Ovary (tissue), 7 donors: ENCODE measurements at regions not wholly inside any gene's neighbourhood (a gene's known extent, or its start where the extent isn't known, plus 50 kb on each side); places are given as distances from the start of the nearest gene placed in this dataset.

Experiments used
- DNase-seq, 5 donors: peaks; one replicate each; pipeline ENCODE4 v3.0.0-alpha.2; 2019 to 2020
- H3K27ac ChIP-seq, 2 donors: fragments of 200-600 bp; one replicate each; pipeline versions ENCODE4 v1.5.1 to v1.8.0; 2019 to 2022
- H3K27me3 ChIP-seq: fragments of 200-600 bp; one replicate; pipeline ENCODE4 v1.8.0; 2022
- H3K36me3 ChIP-seq: fragments of 200-600 bp; sonication (generic); one replicate; pipeline ENCODE4 v1.5.1; 2019
- H3K4me1 ChIP-seq: one replicate; pipeline ENCODE4 v1.8.1; 2013; ENCODE audit warnings: mild to moderate bottlenecking, moderate library complexity; ENCODE audit not compliant: insufficient read depth
- H3K4me3 ChIP-seq: fragments of 200-600 bp; sonication (generic); one replicate; pipeline ENCODE4 v1.5.1; 2017
- H3K9me3 ChIP-seq, 2 donors: fragments of 200-600 bp in 1 of 2; sonication (generic) in 1 of 2; one replicate each; pipeline versions ENCODE4 v1.5.1 to v1.8.1; 2013 to 2019; ENCODE audit warnings: mild to moderate bottlenecking in 1 of 2, moderate library complexity in 1 of 2
- EP300 ChIP-seq: sonication (generic); formaldehyde crosslinking; IDR thresholded peaks from one replicate; pipeline ENCODE4 v1.6.1; 2017; ENCODE audit warnings: antibody characterized with exemption
- POLR2A ChIP-seq: fragments of 450-650 bp; IDR thresholded peaks from one replicate; pipeline ENCODE4 v1.6.1; 2017; ENCODE audit warnings: antibody characterized with exemption, mild to moderate bottlenecking, moderate library complexity
- WGBS, 3 donors: extraction: QIAGEN DNeasy Blood & Tissue Kit in 1 of 3; methylation state at CpG; one replicate each; pipeline versions ENCODE4 v1.1.5 to v1.1.7; 2013 to 2017; 5-methylcytosine and 5-hydroxymethylcytosine counted together
- intact Hi-C, 4 donors: fragments of 100-400 bp; cut with DNase I; formaldehyde crosslinking; loops; one replicate each; pipeline versions ENCODE4 v1.11.0 to v1.15.1; 2022 to 2023
- TF ChIP-seq, protein P1 (sequence below), 3 donors: fragments of 450-650 bp in 2 of 3; fragments of 200-600 bp in 1 of 3; IDR thresholded peaks; one replicate each; pipeline versions ENCODE4 v1.5.1 to v1.8.0; 2016 to 2022; ENCODE audit warnings: antibody characterized with exemption in 3 of 3, mild to moderate bottlenecking in 1 of 3
- donor health status: DM: no; HTN: no; CAD: no; lungs with moderate emphysema.
- donor health status: DM: no; HTN: no; CAD: no.
- donor health status: Bipolar disorder and iron deficiency.
- donor health status: DM: no; HTN: no; CAD: no.
- donor health status: DM: yes; HTN: yes; CAD: no.

DNA sequence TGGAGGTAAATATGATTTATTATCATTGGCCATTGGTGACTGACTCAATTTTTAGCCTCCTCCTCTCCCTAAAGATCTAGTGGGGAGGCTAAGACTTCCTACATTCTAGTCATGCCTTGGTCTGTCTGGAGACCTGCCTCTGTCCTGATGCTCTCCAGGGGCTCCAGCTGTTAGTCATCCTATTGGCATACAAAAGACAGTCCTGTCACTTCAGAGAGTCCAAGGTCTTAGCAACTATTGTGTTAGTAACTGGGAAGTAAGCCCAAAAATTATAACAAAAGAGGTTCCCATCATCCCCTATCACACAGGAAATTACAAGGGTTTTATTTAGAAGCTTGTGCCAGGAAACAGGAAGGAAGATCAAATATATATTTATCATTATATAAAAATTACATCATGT is 400.6 kb upstream of the VSTM2A start:
- intact Hi-C loops = loop anchor here in 1 of 4 donors (5.0 kb wide), 1 partner anchor 1806 kb away; no protein-coding TSS in a partner anchor
- H3K36me3 ChIP-seq = no peaks in the 10 kb centered on the region
- DNase-seq = no peak

DNA sequence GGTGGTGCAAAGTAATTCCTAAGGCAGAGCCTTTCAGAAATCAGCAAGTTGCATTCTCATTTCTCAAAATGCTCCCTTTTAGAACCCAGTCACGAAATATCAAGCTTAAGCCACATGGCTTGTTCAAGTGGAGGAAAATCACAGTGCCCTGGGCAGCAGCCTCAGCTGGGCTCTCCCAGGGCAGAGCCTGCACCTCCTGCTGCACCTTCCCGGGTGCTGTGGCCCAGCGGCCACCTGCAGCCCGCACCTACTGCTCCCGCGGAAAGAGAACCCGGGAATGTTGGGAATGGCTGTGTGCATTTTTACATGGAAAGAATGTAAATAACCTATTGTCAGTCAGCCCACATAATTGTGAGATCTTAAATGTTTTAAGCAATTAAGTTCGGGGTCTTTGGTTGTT is 396.5 kb upstream of the VSTM2A start:
- Histone ChIP-seq H3K27me3 (no peaks in the 10 kb centered on the region), H3K4me1 (no peaks in the 10 kb centered on the region), H3K36me3 (no peaks in the 10 kb centered on the region), H3K4me3 (no peak overlapping the region), H3K27ac (no peak overlapping the region), H3K9me3 (no peaks in the 10 kb centered on the region)
- intact Hi-C loops = no loop called here
- no peak for TF ChIP-seq POLR2A
- TF ChIP-seq EP300 = no peak
- TF ChIP-seq, protein P1, sequence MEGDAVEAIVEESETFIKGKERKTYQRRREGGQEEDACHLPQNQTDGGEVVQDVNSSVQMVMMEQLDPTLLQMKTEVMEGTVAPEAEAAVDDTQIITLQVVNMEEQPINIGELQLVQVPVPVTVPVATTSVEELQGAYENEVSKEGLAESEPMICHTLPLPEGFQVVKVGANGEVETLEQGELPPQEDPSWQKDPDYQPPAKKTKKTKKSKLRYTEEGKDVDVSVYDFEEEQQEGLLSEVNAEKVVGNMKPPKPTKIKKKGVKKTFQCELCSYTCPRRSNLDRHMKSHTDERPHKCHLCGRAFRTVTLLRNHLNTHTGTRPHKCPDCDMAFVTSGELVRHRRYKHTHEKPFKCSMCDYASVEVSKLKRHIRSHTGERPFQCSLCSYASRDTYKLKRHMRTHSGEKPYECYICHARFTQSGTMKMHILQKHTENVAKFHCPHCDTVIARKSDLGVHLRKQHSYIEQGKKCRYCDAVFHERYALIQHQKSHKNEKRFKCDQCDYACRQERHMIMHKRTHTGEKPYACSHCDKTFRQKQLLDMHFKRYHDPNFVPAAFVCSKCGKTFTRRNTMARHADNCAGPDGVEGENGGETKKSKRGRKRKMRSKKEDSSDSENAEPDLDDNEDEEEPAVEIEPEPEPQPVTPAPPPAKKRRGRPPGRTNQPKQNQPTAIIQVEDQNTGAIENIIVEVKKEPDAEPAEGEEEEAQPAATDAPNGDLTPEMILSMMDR (IDR thresholded peaks at IDR 0.05) = no peak
- WGBS, 3 donors = 78 to 90% (median 86%) methylated on average over 8 of the region's 8 CpGs
- DNase-seq = no peak

More for the DNA sequence above, 400.6 kb upstream of the VSTM2A start:
- no peak for TF ChIP-seq EP300
- TF ChIP-seq POLR2A = no peak
- TF ChIP-seq, protein P1 (IDR thresholded peaks at IDR 0.05) = no peak
- no peak overlapping the region for H3K27ac ChIP-seq
- H3K9me3 ChIP-seq = no peaks in the 10 kb centered on the region
- H3K4me1 ChIP-seq = no peaks in the 10 kb centered on the region
- no peak overlapping the region for H3K4me3 ChIP-seq
- no peaks in the 10 kb centered on the region for H3K27me3 ChIP-seq

DNA sequence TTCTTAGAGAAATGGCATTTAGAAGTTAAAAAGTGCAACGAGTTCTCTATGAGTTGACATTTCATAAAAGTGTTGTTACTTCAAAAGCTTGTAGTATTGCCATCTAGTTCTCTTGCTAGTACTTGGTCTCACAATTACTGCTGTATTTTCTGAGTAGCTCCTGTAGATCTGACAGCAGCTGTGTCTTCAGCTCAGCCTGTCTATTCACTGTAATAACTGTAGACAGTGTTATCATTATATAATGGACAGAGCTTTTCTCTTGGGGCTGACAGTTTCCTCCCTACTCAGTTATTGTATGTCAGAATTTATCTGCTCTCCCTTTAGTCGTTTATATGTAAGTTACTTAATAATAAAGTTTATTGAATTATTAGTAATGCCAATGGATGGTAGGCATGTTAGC is 388.7 kb upstream of the VSTM2A start:
- H3K27ac ChIP-seq = no peak overlapping the region
- no peaks in the 10 kb centered on the region for H3K36me3 ChIP-seq
- H3K4me1 ChIP-seq = no peaks in the 10 kb centered on the region
- no peaks in the 10 kb centered on the region for H3K27me3 ChIP-seq
- intact Hi-C loops = no loop called here
- DNase-seq = no peak
- 26 to 43% (median 40%) methylated on average over 2 of the region's 2 CpGs for WGBS, 3 donors
- H3K9me3 ChIP-seq = no peaks in the 10 kb centered on the region
- H3K4me3 ChIP-seq = no peak overlapping the region
- TF ChIP-seq, protein P1 (IDR thresholded peaks at IDR 0.05) = no peak
- TF ChIP-seq POLR2A = no peak

DNA sequence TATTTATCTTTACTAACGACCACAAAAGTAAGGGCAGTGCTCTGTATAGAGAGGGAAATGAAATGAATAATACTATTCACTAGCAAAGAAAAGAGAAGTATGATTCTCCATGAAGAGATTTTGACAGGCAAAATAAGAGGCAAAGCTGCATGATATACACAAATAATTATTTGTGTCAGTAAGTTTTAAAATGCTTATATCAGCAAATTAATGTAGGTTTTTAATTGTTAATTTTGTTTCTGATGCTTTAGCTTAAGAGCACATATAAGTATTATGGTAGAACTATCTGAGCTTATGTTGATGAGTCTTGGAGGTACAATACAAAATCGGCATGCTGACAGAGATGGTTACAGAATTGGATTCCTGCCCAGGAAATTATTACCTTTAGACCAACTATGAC is 383.1 kb upstream of the VSTM2A start:
- WGBS, 3 donors = 63 to 66% (median 63%) methylated on average over 2 of the region's 2 CpGs
- H3K27me3 ChIP-seq = no peaks in the 10 kb centered on the region
- H3K36me3 ChIP-seq = no peaks in the 10 kb centered on the region
- TF ChIP-seq EP300 (no peak), POLR2A (no peak)
- TF ChIP-seq, protein P1 (IDR thresholded peaks at IDR 0.05) = no peak
- no peaks in the 10 kb centered on the region for H3K4me1 ChIP-seq
- intact Hi-C loops = no loop called here
- no peak for DNase-seq
- no peak overlapping the region for H3K4me3 ChIP-seq
- H3K9me3 ChIP-seq = no peaks in the 10 kb centered on the region
- no peak overlapping the region for H3K27ac ChIP-seq

DNA sequence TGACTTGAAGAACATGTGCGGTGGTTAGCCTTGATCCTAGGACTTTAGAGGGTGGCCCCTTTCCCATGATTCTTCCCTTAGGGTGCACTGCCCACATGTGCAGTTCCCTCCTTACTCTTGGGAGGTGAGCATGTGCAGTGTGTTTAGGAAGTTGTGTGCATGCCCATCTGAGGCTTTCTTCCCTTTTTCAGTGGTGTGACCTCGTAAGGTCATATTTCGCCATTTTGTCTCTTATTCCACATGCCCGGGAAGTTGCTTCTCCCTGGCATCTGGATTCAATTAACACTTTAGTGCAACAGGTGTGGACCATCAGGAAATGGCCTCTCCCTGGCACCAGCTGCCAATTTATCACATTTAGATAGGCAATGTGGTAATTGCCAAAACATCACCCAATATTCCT is 380.6 kb upstream of the VSTM2A start:
- DNase-seq = no peak
- WGBS, 3 donors = 74 to 80% (median 75%) methylated on average over 4 of the region's 4 CpGs
- TF ChIP-seq, protein P1 (IDR thresholded peaks at IDR 0.05) = no peak
- TF ChIP-seq POLR2A = no peak
- no peak for TF ChIP-seq EP300

More for the DNA sequence above, 380.6 kb upstream of the VSTM2A start:
- Histone ChIP-seq H3K4me3 (no peak overlapping the region), H3K4me1 (no peaks in the 10 kb centered on the region), H3K27ac (no peak overlapping the region), H3K9me3 (no peaks in the 10 kb centered on the region), H3K27me3 (peaks cover 3% of the 10 kb centered on the region), H3K36me3 (no peaks in the 10 kb centered on the region)
- intact Hi-C loops = no loop called here
